Neural progenitor cell (in vitro differentiated cells): ENCODE measurements at regions not wholly inside any gene's neighbourhood (a gene's known extent, or its start where the extent isn't known, plus 50 kb on each side); places are given as distances from the start of the nearest gene placed in this dataset.

Experiments
- DNase-seq: peaks from one replicate; pipeline ENCODE4 v3.0.0-alpha.2; 2016; ENCODE audit warnings: low spot score
- H2AFZ ChIP-seq: fragments of 200-600 bp; sonication (generic); replicated peaks from 2 replicates; pipeline ENCODE4 v1.6.1; 2016; ENCODE audit warnings: antibody characterized with exemption
- H3F3A ChIP-seq: fragments of 200-600 bp; sonication (generic); 2 replicates; pipeline ENCODE4 v1.6.1; 2016; ENCODE audit warnings: antibody characterized with exemption, low read depth
- H3K27ac ChIP-seq: fragments of 200-600 bp; sonication (generic); 2 replicates; pipeline ENCODE4 v1.5.1; 2016; ENCODE audit warnings: mild to moderate bottlenecking
- H3K27me3 ChIP-seq: fragments of 200-600 bp; sonication (generic); 2 replicates; pipeline ENCODE4 v1.6.1; 2016; ENCODE audit warnings: mild to moderate bottlenecking, moderate library complexity
- H3K36me3 ChIP-seq: fragments of 200-600 bp; sonication (generic); 2 replicates; pipeline ENCODE4 v1.5.1; 2016
- H3K4me1 ChIP-seq: fragments of 200-600 bp; sonication (generic); 2 replicates; pipeline ENCODE4 v1.6.1; 2016; ENCODE audit warnings: mixed run types
- H3K4me2 ChIP-seq: fragments of 200-600 bp; sonication (generic); 2 replicates; pipeline ENCODE4 v1.6.1; 2016
- H3K4me3 ChIP-seq: fragments of 200-600 bp; sonication (generic); 2 replicates; pipeline ENCODE4 v1.5.1; 2016
- H3K79me2 ChIP-seq: fragments of 200-600 bp; sonication (generic); 2 replicates; pipeline ENCODE4 v1.6.1; 2016; ENCODE audit warnings: low read depth
- H3K9ac ChIP-seq: fragments of 200-600 bp; sonication (generic); 2 replicates; pipeline ENCODE4 v1.6.1; 2016
- H3K9me3 ChIP-seq: fragments of 200-600 bp; sonication (generic); 2 replicates; pipeline ENCODE4 v1.5.1; 2016; ENCODE audit warnings: low read depth
- H4K20me1 ChIP-seq: fragments of 200-600 bp; sonication (generic); 2 replicates; pipeline ENCODE4 v1.6.1; 2016; ENCODE audit warnings: low read depth
- H3K27ac Mint-ChIP-seq: 3 replicates; pipeline ENCODE4 v1.8.0; 2021; ENCODE audit warnings: mixed read lengths
- H3K27me3 Mint-ChIP-seq: 2 replicates; pipeline ENCODE4 v1.8.0; 2022; ENCODE audit warnings: low read depth, mild to moderate bottlenecking, inconsistent platforms, moderate library complexity, mixed read lengths; ENCODE audit not compliant: insufficient read depth
- H3K36me3 Mint-ChIP-seq: 3 replicates; pipeline ENCODE4 v1.8.0; 2021; ENCODE audit warnings: mixed read lengths
- H3K4me1 Mint-ChIP-seq: 3 replicates; pipeline ENCODE4 v1.8.0; 2021; ENCODE audit warnings: mixed read lengths
- H3K4me3 Mint-ChIP-seq: 3 replicates; pipeline ENCODE4 v1.8.0; 2021; ENCODE audit warnings: mild to moderate bottlenecking, moderate library complexity, mixed read lengths
- H3K9me3 Mint-ChIP-seq: 3 replicates; pipeline ENCODE4 v1.8.0; 2020; ENCODE audit warnings: mixed read lengths
- EZH2 ChIP-seq: fragments of 200-600 bp; sonication (generic); IDR thresholded peaks from 2 replicates; pipeline ENCODE4 v1.6.1; 2017; ENCODE audit warnings: antibody characterized with exemption, mild to moderate bottlenecking, moderate library complexity
- EZH2phosphoT487 ChIP-seq: fragments of 200-600 bp; sonication (generic); IDR thresholded peaks from 2 replicates; pipeline ENCODE4 v1.6.1; 2017; ENCODE audit warnings: antibody characterized with exemption
- TF ChIP-seq, protein P1 (sequence below): fragments of 200-600 bp; sonication (generic); IDR thresholded peaks from 2 replicates; pipeline ENCODE4 v1.5.1; 2017; ENCODE audit warnings: antibody characterized with exemption, mild to moderate bottlenecking

GRCh38 chr5:3249401-3249800 is 346.2 kb upstream of the IRX1 start:
- H3K4me3 ChIP-seq, result no peak overlapping the region
- H3K9me3 Mint-ChIP-seq, result peaks cover 3% of the 10 kb centered on the region
- no peaks in the 10 kb centered on the region for H3K36me3 Mint-ChIP-seq
- no peaks in the 10 kb centered on the region for H3K79me2 ChIP-seq
- no peaks in the 10 kb centered on the region for H3K4me1 Mint-ChIP-seq
- no peak overlapping the region for H2AFZ ChIP-seq
- no peaks in the 10 kb centered on the region for H4K20me1 ChIP-seq
- no peaks in the 10 kb centered on the region for H3K27me3 ChIP-seq
- H3K4me1 ChIP-seq, result peaks cover 6% of the 10 kb centered on the region
- H3F3A ChIP-seq, result no peaks in the 10 kb centered on the region
- DNase-seq, result no peak
- H3K36me3 ChIP-seq, result no peaks in the 10 kb centered on the region
- H3K27me3 Mint-ChIP-seq, result no peaks in the 10 kb centered on the region
- no peak overlapping the region for H3K4me2 ChIP-seq
- no peak overlapping the region for H3K4me3 Mint-ChIP-seq
- no peak overlapping the region for H3K27ac ChIP-seq
- no peak overlapping the region for H3K27ac Mint-ChIP-seq
- TF ChIP-seq, protein P1, sequence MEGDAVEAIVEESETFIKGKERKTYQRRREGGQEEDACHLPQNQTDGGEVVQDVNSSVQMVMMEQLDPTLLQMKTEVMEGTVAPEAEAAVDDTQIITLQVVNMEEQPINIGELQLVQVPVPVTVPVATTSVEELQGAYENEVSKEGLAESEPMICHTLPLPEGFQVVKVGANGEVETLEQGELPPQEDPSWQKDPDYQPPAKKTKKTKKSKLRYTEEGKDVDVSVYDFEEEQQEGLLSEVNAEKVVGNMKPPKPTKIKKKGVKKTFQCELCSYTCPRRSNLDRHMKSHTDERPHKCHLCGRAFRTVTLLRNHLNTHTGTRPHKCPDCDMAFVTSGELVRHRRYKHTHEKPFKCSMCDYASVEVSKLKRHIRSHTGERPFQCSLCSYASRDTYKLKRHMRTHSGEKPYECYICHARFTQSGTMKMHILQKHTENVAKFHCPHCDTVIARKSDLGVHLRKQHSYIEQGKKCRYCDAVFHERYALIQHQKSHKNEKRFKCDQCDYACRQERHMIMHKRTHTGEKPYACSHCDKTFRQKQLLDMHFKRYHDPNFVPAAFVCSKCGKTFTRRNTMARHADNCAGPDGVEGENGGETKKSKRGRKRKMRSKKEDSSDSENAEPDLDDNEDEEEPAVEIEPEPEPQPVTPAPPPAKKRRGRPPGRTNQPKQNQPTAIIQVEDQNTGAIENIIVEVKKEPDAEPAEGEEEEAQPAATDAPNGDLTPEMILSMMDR, result no peak
- no peak for TF ChIP-seq EZH2phosphoT487
- TF ChIP-seq EZH2, result no peak
- no peaks in the 10 kb centered on the region for H3K9me3 ChIP-seq
- no peak overlapping the region for H3K9ac ChIP-seq

DNA sequence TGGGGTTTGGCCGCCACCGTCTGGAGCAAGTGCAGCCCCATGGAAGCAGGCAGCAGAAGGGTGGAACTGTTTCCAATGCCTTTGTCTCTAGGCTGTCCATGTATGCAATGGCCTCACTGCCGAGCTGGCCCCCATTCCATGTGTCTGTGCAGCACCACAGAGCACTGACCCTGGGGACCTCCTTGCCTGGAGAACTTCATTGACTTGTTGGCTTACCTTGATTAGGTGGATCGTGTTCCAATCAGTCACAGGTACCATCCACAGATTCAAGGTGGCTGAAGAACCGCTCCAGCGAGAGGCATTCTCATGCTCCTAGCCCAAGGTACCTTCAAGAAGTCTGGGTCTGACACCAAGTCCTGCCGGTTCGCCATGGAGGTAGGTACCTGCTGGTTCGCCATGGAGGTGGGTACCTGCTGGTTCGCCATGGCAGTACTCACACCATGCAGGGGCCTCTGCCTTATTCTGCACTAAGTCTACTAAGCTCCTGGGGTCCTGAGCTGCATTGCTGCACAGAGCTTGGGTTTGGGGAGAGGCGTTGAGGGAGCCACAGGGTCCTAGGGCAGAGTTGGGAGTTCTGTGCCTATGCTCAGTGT is 358.3 kb upstream of the IRX1 start:
- H3K9me3 ChIP-seq, result no peaks in the 10 kb centered on the region
- TF ChIP-seq EZH2 (no peak), EZH2phosphoT487 (no peak)
- TF ChIP-seq, protein P1, result no peak
- Mint-ChIP-seq H3K9me3 (peaks cover 8% of the 10 kb centered on the region), H3K4me3 (no peak overlapping the region), H3K27ac (no peak overlapping the region), H3K27me3 (no peaks in the 10 kb centered on the region), H3K4me1 (no peaks in the 10 kb centered on the region), H3K36me3 (no peaks in the 10 kb centered on the region)
- H3K4me2 ChIP-seq, result no peak overlapping the region
- DNase-seq, result no peak
- H3K4me3 ChIP-seq, result no peak overlapping the region
- H4K20me1 ChIP-seq, result no peaks in the 10 kb centered on the region
- H3K27me3 ChIP-seq, result no peaks in the 10 kb centered on the region
- H3K27ac ChIP-seq, result no peak overlapping the region
- H3F3A ChIP-seq, result no peaks in the 10 kb centered on the region
- H3K79me2 ChIP-seq, result no peaks in the 10 kb centered on the region
- H2AFZ ChIP-seq, result no peak overlapping the region
- H3K9ac ChIP-seq, result no peak overlapping the region
- no peaks in the 10 kb centered on the region for H3K4me1 ChIP-seq
- H3K36me3 ChIP-seq, result no peaks in the 10 kb centered on the region

- H3K27ac Mint-ChIP-seq, result no peak overlapping the region
- no peak overlapping the region for H3K27ac ChIP-seq
Observed at GRCh38 chr5:3234566-3234965, 361.1 kb upstream of the IRX1 start.

More at GRCh38 chr5:3234566-3234965, 361.1 kb upstream of the IRX1 start:
- no peaks in the 10 kb centered on the region for H3K36me3 Mint-ChIP-seq
- H3K4me3 ChIP-seq, result no peak overlapping the region
- no peaks in the 10 kb centered on the region for H3K4me1 Mint-ChIP-seq
- H3K9me3 ChIP-seq, result no peaks in the 10 kb centered on the region
- H3K36me3 ChIP-seq, result no peaks in the 10 kb centered on the region
- no peak overlapping the region for H2AFZ ChIP-seq
- TF ChIP-seq EZH2, result no peak
- no peak for TF ChIP-seq EZH2phosphoT487
- TF ChIP-seq, protein P1, result no peak
- H3K9ac ChIP-seq, result no peak overlapping the region
- DNase-seq, result no peak
- no peak overlapping the region for H3K4me3 Mint-ChIP-seq
- H3K79me2 ChIP-seq, result no peaks in the 10 kb centered on the region
- H4K20me1 ChIP-seq, result no peaks in the 10 kb centered on the region
- H3K4me1 ChIP-seq, result no peaks in the 10 kb centered on the region
- no peaks in the 10 kb centered on the region for H3F3A ChIP-seq
- H3K4me2 ChIP-seq, result no peak overlapping the region
- H3K27me3 Mint-ChIP-seq, result no peaks in the 10 kb centered on the region
- H3K27me3 ChIP-seq, result no peaks in the 10 kb centered on the region
- peaks cover 4% of the 10 kb centered on the region for H3K9me3 Mint-ChIP-seq
